Subcutaneous abdominal adipose tissue (tissue), 5 donors: ENCODE measurements at regions not wholly inside any gene's neighbourhood (a gene's known extent, or its start where the extent isn't known, plus 50 kb on each side); places are given as distances from the start of the nearest gene placed in this dataset.
"Not testable (repeated sequence)": the region's sequence is repeated elsewhere in the genome, so short reads cannot be mapped to it uniquely, and the experiment has no call there.

Experiments used
- H3K27ac ChIP-seq: one replicate; pipeline ENCODE4 v1.7.0; 2013; ENCODE audit warnings: low read depth, mild to moderate bottlenecking, inconsistent platforms, low read length, moderate library complexity
- H3K27me3 ChIP-seq, 5 donors: one replicate each; pipeline ENCODE4 v1.7.0; 2013; ENCODE audit warnings: low read length in 5 of 5, inconsistent platforms in 1 of 5; ENCODE audit not compliant: control insufficient read depth in 5 of 5, insufficient read depth in 4 of 5
- H3K36me3 ChIP-seq, 5 donors: one replicate each; pipeline ENCODE4 v1.7.0; 2013; ENCODE audit warnings: low read length in 5 of 5; ENCODE audit not compliant: control insufficient read depth in 5 of 5, insufficient read depth in 5 of 5
- H3K4me1 ChIP-seq, 5 donors: one replicate each; pipeline ENCODE4 v1.7.0; 2013; ENCODE audit warnings: low read length in 5 of 5, mild to moderate bottlenecking in 3 of 5, moderate library complexity in 1 of 5; ENCODE audit not compliant: control insufficient read depth in 5 of 5, insufficient read depth in 5 of 5
- H3K4me3 ChIP-seq, 5 donors: one replicate each; pipeline ENCODE4 v1.7.0; 2013; ENCODE audit warnings: low read length in 5 of 5, low read depth in 1 of 5
- H3K9ac ChIP-seq, 5 donors: one replicate each; pipeline ENCODE4 v1.7.0; 2013; ENCODE audit warnings: low read length in 5 of 5, mild to moderate bottlenecking in 4 of 5, moderate library complexity in 3 of 5
- H3K9me3 ChIP-seq, 5 donors: one replicate each; pipeline ENCODE4 v1.7.0; 2013; ENCODE audit warnings: low read length in 5 of 5; ENCODE audit not compliant: control insufficient read depth in 5 of 5
- donor health status: healthy.
- donor health status: healthy.
- donor health status: healthy.
- donor health status: healthy.
- donor health status: healthy.

DNA sequence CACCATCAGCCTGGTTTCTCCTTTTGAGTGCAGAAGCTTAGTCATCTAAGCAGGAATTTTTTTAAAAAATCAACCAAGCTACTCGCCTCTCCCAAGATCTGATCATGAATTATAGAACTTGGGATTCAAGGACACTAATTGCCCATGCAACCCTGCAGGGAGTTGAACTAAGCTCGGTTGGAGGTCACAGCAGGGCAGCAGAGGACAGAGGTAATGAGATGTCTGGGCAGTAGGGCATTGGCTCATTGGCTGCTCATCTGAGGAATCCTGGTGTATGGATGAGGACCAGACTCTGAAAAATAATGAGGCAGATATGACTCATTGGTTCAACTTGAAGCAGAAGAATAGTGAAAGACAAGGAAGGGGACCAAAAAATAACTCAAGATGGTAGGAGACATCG, 111.8 kb upstream of the TLE1 start:
- no peak overlapping the region for H3K4me3 ChIP-seq
- H3K27ac ChIP-seq: no peak overlapping the region
- no peaks in the 10 kb centered on the region for H3K4me1 ChIP-seq
- no peaks in the 10 kb centered on the region for H3K36me3 ChIP-seq
- H3K27me3 ChIP-seq: no peaks in the 10 kb centered on the region
- no peaks in the 10 kb centered on the region for H3K9me3 ChIP-seq
- no peak overlapping the region for H3K9ac ChIP-seq

GRCh38 chr9:81804306-81804705, 115.0 kb upstream of the TLE1 start:
- H3K4me1 ChIP-seq: no peaks in the 10 kb centered on the region
- no peaks in the 10 kb centered on the region for H3K9me3 ChIP-seq
- no peak overlapping the region for H3K4me3 ChIP-seq
- H3K36me3 ChIP-seq: no peaks in the 10 kb centered on the region
- H3K27me3 ChIP-seq: no peaks in the 10 kb centered on the region
- H3K27ac ChIP-seq: no peak overlapping the region
- H3K9ac ChIP-seq: no peak overlapping the region

DNA sequence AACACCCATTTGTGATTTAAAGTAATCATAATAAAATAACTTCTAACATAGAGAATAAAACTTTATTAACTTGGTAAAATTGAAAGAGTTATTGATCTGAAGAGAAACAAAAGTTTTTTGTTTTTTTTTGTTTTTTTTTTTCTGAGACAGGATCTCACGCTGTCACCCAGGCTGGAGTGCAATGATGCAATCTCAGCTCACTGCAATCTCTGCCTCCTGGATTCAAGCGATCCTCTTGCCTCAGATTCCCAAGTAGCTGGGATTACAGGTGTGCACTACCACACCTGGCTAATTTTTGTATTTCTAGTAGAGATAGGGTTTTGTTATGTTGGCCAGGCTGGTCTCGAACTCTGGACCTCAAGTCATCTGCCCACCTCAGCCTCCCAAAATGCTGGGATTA, 116.5 kb upstream of the SPATA31D4 start:
- H3K4me3 ChIP-seq, H3K27me3 ChIP-seq, H3K36me3 ChIP-seq, H3K27ac ChIP-seq, H3K9me3 ChIP-seq, H3K9ac ChIP-seq: not testable (repeated sequence)
- peaks cover 0 to 17% (median 0%) of the 10 kb centered on the region in 5 donors for H3K4me1 ChIP-seq

DNA sequence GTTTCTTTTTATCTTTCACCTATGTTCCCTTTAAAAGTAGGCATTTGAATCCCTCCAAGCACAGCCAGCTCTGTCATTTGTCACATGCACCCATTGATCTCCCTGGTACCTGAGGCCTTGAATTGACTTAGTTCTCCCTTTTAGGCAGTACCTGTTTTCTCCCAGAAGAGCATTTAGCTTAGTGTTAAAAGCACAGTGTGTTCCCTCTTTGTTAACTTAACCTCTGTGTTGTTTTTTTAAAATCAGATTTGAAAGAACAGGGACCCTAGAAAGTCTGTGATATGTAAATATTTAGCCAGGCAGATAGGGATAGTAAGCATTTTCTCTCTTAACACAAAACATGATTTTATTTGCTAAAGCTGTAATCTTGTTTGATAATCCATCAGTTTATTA, 113.8 kb upstream of the SPATA31D4 start:
- H3K27ac ChIP-seq: no peak overlapping the region
- peaks cover 0 to 17% (median 0%) of the 10 kb centered on the region in 5 donors for H3K4me1 ChIP-seq

GRCh38 chr9:81814794-81815464, 113.3 kb upstream of the SPATA31D4 start:
- Histone ChIP-seq H3K27ac (peak overlapping the region; percentile 1), H3K4me3 (no peak overlapping the region), H3K36me3 (no peaks in the 10 kb centered on the region), H3K9me3 (no peaks in the 10 kb centered on the region), H3K27me3 (no peaks in the 10 kb centered on the region), H3K4me1 (peaks cover 0 to 20% (median 4%) of the 10 kb centered on the region in 5 donors), H3K9ac (no peak overlapping the region)

More for the DNA sequence above, 113.8 kb upstream of the SPATA31D4 start:
- H3K36me3 ChIP-seq: no peaks in the 10 kb centered on the region
- H3K4me3 ChIP-seq: no peak overlapping the region
- no peaks in the 10 kb centered on the region for H3K9me3 ChIP-seq
- H3K9ac ChIP-seq: no peak overlapping the region
- H3K27me3 ChIP-seq: no peaks in the 10 kb centered on the region

DNA sequence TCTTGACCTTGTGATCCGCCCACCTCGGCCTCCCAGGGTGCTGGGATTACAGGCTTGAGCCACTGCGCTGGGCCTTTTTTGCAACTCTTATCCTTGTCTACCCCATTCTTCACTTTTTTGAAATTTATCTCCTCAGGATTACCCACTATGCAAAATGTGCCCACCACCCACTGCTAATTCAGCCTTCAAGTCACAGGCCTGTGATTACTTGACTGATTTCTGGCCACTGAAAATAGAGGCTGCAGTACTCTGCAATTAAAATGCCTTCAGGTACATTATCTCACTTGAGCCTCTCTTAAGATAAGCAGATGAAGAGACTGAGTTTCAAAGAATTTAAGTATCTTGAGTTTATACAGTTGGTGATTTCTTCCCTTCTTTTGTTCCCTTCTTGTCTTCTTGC, 112.4 kb upstream of the SPATA31D4 start:
- H3K27ac ChIP-seq: no peak overlapping the region
- H3K9ac ChIP-seq: no peak overlapping the region

GRCh38 chr9:81819155-81819554, 109.1 kb upstream of the SPATA31D4 start:
- no peak overlapping the region for H3K27ac ChIP-seq

More for the DNA sequence above, 112.4 kb upstream of the SPATA31D4 start:
- Histone ChIP-seq H3K27me3 (no peaks in the 10 kb centered on the region), H3K9me3 (no peaks in the 10 kb centered on the region), H3K4me1 (peaks cover 0 to 28% (median 13%) of the 10 kb centered on the region in 5 donors), H3K36me3 (no peaks in the 10 kb centered on the region), H3K4me3 (no peak overlapping the region)

DNA sequence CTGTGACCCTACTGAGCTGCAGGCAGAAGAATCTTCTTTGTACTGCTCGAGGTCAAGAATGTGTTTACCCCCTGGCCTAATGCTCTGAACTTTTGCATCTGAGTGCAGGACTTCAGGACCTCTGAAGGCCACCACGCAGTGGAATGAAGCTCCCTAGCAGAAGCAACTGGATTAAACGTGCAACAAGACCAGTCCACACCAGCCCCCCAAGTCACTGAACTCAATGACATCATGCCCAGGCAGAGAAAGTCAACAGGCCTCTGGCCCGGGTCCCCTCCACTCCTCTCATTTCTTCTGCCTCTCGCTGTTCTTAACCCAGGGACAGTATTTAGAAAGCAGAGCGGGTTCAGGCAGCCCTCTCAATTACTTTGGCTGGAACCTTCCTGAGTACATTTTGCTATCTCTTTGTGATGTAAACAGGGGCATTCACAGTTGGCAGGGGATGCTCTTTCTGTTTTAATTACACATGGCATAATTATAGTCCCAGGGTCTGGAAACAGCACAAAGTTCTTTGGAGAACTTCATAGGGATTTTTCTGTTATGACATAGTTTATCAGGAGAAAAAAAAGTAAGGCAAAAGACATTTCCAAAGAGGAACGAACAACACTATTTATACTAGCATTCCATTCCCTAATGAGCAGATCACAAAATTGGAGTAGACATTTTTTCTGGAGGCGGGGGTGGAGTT, 108.2 kb upstream of the SPATA31D4 start:
- no peaks in the 10 kb centered on the region for H3K9me3 ChIP-seq
- peaks cover 0 to 22% (median 19%) of the 10 kb centered on the region in 5 donors for H3K4me1 ChIP-seq
- H3K27ac ChIP-seq: no peak overlapping the region
- H3K9ac ChIP-seq: no peak overlapping the region
- H3K4me3 ChIP-seq: no peak overlapping the region
- no peaks in the 10 kb centered on the region for H3K27me3 ChIP-seq
- H3K36me3 ChIP-seq: no peaks in the 10 kb centered on the region

More at GRCh38 chr9:81819155-81819554, 109.1 kb upstream of the SPATA31D4 start:
- H3K4me1 ChIP-seq: peaks cover 0 to 27% (median 19%) of the 10 kb centered on the region in 5 donors
- no peaks in the 10 kb centered on the region for H3K36me3 ChIP-seq
- H3K9me3 ChIP-seq: no peaks in the 10 kb centered on the region
- H3K4me3 ChIP-seq: no peak overlapping the region
- H3K9ac ChIP-seq: no peak overlapping the region
- no peaks in the 10 kb centered on the region for H3K27me3 ChIP-seq

DNA sequence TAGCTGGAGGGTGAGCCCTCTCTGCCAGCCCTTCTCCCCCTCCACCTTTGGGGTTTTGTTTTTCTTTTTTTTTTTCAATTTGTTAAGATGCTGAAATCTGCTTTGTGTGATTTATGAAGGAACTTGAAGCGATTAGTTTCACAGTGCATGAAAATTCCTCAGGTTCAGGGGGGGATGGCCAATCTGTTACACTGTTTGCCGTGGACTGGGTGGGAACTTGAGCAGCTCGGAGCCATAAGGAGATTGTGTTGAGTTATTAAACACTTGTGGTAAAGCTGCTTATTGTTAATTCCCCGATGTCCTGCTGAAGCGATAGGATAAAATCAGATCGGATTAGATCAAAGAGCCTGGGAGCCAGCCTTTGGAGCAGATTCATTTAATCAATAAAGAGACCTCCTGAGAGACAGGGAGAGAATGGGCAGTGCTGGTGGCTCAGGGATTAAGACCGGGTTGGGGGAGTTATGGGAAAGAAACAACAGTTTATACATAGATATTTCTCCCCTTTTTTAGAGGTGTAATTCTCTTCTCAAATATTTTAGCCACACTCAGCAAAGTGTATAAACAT, 105.8 kb upstream of the SPATA31D4 start:
- H3K27ac ChIP-seq: no peak overlapping the region
- no peaks in the 10 kb centered on the region for H3K9me3 ChIP-seq
- no peak overlapping the region for H3K4me3 ChIP-seq
- H3K36me3 ChIP-seq: no peaks in the 10 kb centered on the region
- peaks cover 0 to 22% (median 17%) of the 10 kb centered on the region in 5 donors for H3K4me1 ChIP-seq
- H3K9ac ChIP-seq: no peak overlapping the region
- H3K27me3 ChIP-seq: no peaks in the 10 kb centered on the region

DNA sequence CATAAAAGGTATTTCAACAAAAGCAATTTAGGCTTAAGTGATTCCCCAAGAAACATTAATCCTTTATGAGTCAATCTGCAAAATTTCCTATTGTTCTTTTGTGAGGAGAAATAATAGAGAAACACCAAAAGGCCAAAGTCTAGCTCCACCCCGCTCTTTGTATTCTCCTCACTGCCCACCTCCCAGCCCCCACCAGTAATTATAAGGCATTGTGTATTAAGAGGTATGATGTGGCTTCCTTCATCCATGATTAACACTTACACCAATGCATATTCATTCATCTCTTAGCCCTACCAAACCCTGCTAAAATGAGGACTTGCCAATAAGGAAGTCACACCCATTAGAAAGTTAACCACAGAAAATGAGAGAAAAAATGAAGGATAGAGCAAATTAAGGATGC, 105.3 kb upstream of the SPATA31D4 start:
- no peaks in the 10 kb centered on the region for H3K9me3 ChIP-seq
- H3K27ac ChIP-seq: no peak overlapping the region
- H3K27me3 ChIP-seq: no peaks in the 10 kb centered on the region
- no peak overlapping the region for H3K9ac ChIP-seq
- peaks cover 0 to 22% (median 17%) of the 10 kb centered on the region in 5 donors for H3K4me1 ChIP-seq
- H3K36me3 ChIP-seq: no peaks in the 10 kb centered on the region
- H3K4me3 ChIP-seq: no peak overlapping the region
